ENCODE measurements at regions not wholly inside any gene's neighbourhood (a gene's known extent, or its start where the extent isn't known, plus 50 kb on each side); places are given as distances from the start of the nearest gene placed in this dataset.

- ChIA-PET POLR2A (no interaction called here), CTCF (no interaction called here), SMC1A (ENCODE audit: uncharacterized antibody, unreplicated experiment) (no interaction called here), RAD21 (ENCODE audit: unreplicated experiment) (no interaction called here)
- Histone ChIP-seq H4K20me1 (ENCODE audit: control insufficient read depth, insufficient read depth) (no peaks in the 10 kb centered on the region), H3K27me3 (replicated peaks in 1 of 2; ENCODE audit: control insufficient read depth in 2 of 2, insufficient read depth in 2 of 2, low read length in 1 of 2) (no peaks in the 10 kb centered on the region), H2AFZ (ENCODE audit: control insufficient read depth, low read depth, low read length) (no peak overlapping the region), H3K4me3 (no peak overlapping the region), H3K9me3 (replicated peaks; ENCODE audit: control insufficient read depth, insufficient read depth, low read length) (no peaks in the 10 kb centered on the region), H3K27ac (ENCODE audit: control insufficient read depth, insufficient read depth) (no peak overlapping the region), H3K4me2 (ENCODE audit: control insufficient read depth, insufficient read depth) (no peak overlapping the region), H3K4me1 (ENCODE audit: control insufficient read depth, insufficient read depth, low read length) (no peaks in the 10 kb centered on the region), H3K36me3 (ENCODE audit: control insufficient read depth in 2 of 2, insufficient read depth in 2 of 2, low read length in 1 of 2) (no peaks in the 10 kb centered on the region), H3K79me2 (ENCODE audit: control insufficient read depth, insufficient read depth, low read length) (no peaks in the 10 kb centered on the region), H3K9ac (ENCODE audit: control insufficient read depth, insufficient read depth, low read length) (no peak overlapping the region)
- no peak for ATAC-seq
- DNase-seq (ENCODE audit: low read depth, low spot score) = no peak
- WGBS (ENCODE audit: insufficient coverage, insufficient replicate concordance, low lambda C conversion rate, missing lambda C conversion rate) = 18% methylated on average over 7 of the region's 7 CpGs
- in situ Hi-C loops (cut with MboI) = no loop called here
- no TSS peak for BruUV-seq (replicated peaks)
- TF ChIP-seq EGR1 (IDR thresholded peaks at IDR 0.05; ENCODE audit: borderline replicate concordance in 1 of 2, low read depth in 2 of 2, low read length in 2 of 2) = no peak
- no peak for TF ChIP-seq CHD1 (IDR thresholded peaks at IDR 0.05; ENCODE audit: low read depth, low read length)
- TF ChIP-seq JUNB (IDR thresholded peaks at IDR 0.05) = no peak
- no peak for TF ChIP-seq ELK1 (IDR thresholded peaks at IDR 0.05; ENCODE audit: low read depth, low read length)
- TF ChIP-seq NFYA (IDR thresholded peaks at IDR 0.05; ENCODE audit: borderline replicate concordance, low read depth, low read length) = no peak
- TF ChIP-seq POLR2A (IDR thresholded peaks at IDR 0.05; ENCODE audit: low read depth, low read length) = no peak
- no peak for TF ChIP-seq TAF1 (IDR thresholded peaks at IDR 0.05; ENCODE audit: borderline replicate concordance, low read depth, low read length)
- no peak for TF ChIP-seq POLR2AphosphoS5 (IDR thresholded peaks at IDR 0.05; ENCODE audit: low read length)
- no peak for TF ChIP-seq BCL11A (IDR thresholded peaks at IDR 0.05; ENCODE audit: low read depth, low read length)
- no peak for TF ChIP-seq SP1 (IDR thresholded peaks at IDR 0.05; ENCODE audit: low read depth, low read length)
- intact Hi-C loops (cut with micrococcal nuclease; ENCODE audit: unreplicated experiment) = no loop called here
- FAIRE-seq = no peak
These were observed 135.3 kb upstream of the RPS23 start for GRCh38 chr5:82413302-82414040.

Data from GM12878 (cell line).